WI38 (cell line): ENCODE measurements at regions not wholly inside any gene's neighbourhood (a gene's known extent, or its start where the extent isn't known, plus 50 kb on each side); places are given as distances from the start of the nearest gene placed in this dataset.

Source experiments
- H3K4me3 ChIP-seq: 2 replicates; pipeline ENCODE4 v1.5.1; 2011; ENCODE audit warnings: low read depth, mild to moderate bottlenecking, control low read depth, low read length
- CTCF ChIP-seq: IDR thresholded peaks from 2 replicates; pipeline ENCODE4 v1.5.1; 2012; ENCODE audit warnings: low read depth, mild to moderate bottlenecking, control low read depth, low read length

- no peak for TF ChIP-seq CTCF
- H3K4me3 ChIP-seq = no peak overlapping the region
These were observed 270.5 kb upstream of the PROK2 start for GRCh38 chr3:72055436-72055835.

GRCh38 chr3:72054976-72055375 lies 270.0 kb upstream of the PROK2 start:
- H3K4me3 ChIP-seq = no peak overlapping the region
- no peak for TF ChIP-seq CTCF

- TF ChIP-seq CTCF = no peak
- H3K4me3 ChIP-seq = no peak overlapping the region
These were observed 268.0 kb upstream of the PROK2 start for GRCh38 chr3:72052841-72053409.

- TF ChIP-seq CTCF = no peak
- no peak overlapping the region for H3K4me3 ChIP-seq
These were observed 265.8 kb upstream of the PROK2 start for GRCh38 chr3:72050771-72051170.

GRCh38 chr3:72050048-72050632 lies 265.2 kb upstream of the PROK2 start:
- TF ChIP-seq CTCF = no peak
- H3K4me3 ChIP-seq = no peak overlapping the region

- no peak overlapping the region for H3K4me3 ChIP-seq
- no peak for TF ChIP-seq CTCF
These were observed 264.4 kb upstream of the PROK2 start for GRCh38 chr3:72049300-72049699.

- TF ChIP-seq CTCF = no peak
- no peak overlapping the region for H3K4me3 ChIP-seq
These were observed 263.9 kb upstream of the PROK2 start for GRCh38 chr3:72048873-72049272.
